ENCODE measurements at regions not wholly inside any gene's neighbourhood (a gene's known extent, or its start where the extent isn't known, plus 50 kb on each side); places are given as distances from the start of the nearest gene placed in this dataset.

DNA sequence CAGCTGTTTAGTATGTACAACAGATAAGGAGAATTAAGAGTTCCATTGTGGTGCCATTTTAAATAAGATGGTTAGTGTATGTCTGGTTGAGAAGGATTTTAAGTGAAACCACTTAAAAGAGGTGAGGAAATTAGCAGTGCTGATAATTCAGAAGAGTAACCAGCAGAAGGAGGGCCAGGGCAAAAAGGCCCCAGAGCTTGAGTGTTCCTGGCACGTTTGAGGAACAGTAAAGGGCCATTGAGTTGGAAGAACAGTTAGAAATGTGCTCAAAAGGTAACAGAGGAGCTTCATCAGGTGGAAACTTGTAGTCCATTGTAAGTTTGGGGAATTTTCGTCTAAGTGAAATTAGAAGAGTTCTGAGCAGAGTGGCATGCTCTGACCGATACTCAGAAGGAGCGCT lies 606.2 kb upstream of the ZFP42 start:
- H3K27me3 ChIP-seq (ENCODE audit: insufficient read depth, poor library complexity, severe bottlenecking), result no peaks in the 10 kb centered on the region
- H3K4me3 ChIP-seq (replicated peaks; ENCODE audit: insufficient read depth, low read length), result no peak overlapping the region
- TF ChIP-seq, protein P1, sequence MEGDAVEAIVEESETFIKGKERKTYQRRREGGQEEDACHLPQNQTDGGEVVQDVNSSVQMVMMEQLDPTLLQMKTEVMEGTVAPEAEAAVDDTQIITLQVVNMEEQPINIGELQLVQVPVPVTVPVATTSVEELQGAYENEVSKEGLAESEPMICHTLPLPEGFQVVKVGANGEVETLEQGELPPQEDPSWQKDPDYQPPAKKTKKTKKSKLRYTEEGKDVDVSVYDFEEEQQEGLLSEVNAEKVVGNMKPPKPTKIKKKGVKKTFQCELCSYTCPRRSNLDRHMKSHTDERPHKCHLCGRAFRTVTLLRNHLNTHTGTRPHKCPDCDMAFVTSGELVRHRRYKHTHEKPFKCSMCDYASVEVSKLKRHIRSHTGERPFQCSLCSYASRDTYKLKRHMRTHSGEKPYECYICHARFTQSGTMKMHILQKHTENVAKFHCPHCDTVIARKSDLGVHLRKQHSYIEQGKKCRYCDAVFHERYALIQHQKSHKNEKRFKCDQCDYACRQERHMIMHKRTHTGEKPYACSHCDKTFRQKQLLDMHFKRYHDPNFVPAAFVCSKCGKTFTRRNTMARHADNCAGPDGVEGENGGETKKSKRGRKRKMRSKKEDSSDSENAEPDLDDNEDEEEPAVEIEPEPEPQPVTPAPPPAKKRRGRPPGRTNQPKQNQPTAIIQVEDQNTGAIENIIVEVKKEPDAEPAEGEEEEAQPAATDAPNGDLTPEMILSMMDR (IDR thresholded peaks at IDR 0.05; ENCODE audit: insufficient read depth, low read length), result no peak
- TF ChIP-seq GABPA (IDR thresholded peaks at IDR 0.05; ENCODE audit: low read depth) (no peak), SPI1 (IDR thresholded peaks at IDR 0.05; ENCODE audit: borderline replicate concordance, low read depth) (no peak), POLR2AphosphoS5 (IDR thresholded peaks at IDR 0.05; ENCODE audit: low read depth) (no peak)
- TF ChIP-seq, protein P2, sequence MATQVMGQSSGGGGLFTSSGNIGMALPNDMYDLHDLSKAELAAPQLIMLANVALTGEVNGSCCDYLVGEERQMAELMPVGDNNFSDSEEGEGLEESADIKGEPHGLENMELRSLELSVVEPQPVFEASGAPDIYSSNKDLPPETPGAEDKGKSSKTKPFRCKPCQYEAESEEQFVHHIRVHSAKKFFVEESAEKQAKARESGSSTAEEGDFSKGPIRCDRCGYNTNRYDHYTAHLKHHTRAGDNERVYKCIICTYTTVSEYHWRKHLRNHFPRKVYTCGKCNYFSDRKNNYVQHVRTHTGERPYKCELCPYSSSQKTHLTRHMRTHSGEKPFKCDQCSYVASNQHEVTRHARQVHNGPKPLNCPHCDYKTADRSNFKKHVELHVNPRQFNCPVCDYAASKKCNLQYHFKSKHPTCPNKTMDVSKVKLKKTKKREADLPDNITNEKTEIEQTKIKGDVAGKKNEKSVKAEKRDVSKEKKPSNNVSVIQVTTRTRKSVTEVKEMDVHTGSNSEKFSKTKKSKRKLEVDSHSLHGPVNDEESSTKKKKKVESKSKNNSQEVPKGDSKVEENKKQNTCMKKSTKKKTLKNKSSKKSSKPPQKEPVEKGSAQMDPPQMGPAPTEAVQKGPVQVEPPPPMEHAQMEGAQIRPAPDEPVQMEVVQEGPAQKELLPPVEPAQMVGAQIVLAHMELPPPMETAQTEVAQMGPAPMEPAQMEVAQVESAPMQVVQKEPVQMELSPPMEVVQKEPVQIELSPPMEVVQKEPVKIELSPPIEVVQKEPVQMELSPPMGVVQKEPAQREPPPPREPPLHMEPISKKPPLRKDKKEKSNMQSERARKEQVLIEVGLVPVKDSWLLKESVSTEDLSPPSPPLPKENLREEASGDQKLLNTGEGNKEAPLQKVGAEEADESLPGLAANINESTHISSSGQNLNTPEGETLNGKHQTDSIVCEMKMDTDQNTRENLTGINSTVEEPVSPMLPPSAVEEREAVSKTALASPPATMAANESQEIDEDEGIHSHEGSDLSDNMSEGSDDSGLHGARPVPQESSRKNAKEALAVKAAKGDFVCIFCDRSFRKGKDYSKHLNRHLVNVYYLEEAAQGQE (IDR thresholded peaks at IDR 0.05; ENCODE audit: insufficient replicate concordance, low read depth), result no peak
- no peak overlapping the region for H3K27ac ChIP-seq (replicated peaks)
- DNase-seq (ENCODE audit: low read depth in 1 of 2, low spot score in 1 of 2), result no peak

DNA sequence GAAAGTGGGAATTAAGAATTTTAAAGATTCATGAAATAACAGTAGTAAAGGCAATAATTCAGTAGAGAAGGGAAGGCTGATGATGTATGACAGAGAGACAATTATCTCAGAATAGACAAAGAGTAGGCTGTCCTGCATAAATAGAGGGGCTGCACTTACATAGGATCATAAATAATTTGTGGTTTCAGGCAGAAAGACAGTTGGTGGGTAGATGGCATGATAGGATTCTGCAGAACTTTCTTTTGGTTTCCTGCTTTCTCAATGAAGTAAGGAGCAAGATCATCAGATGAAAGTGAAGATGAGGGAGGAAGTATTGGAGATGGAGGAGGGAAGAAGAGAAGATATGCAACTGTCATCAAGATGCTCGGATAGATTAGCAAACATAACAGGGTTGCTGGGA lies 604.9 kb upstream of the ZFP42 start:
- TF ChIP-seq, protein P1 (IDR thresholded peaks at IDR 0.05; ENCODE audit: insufficient read depth, low read length), result no peak
- TF ChIP-seq GABPA (IDR thresholded peaks at IDR 0.05; ENCODE audit: low read depth), result no peak
- no peak for TF ChIP-seq SPI1 (IDR thresholded peaks at IDR 0.05; ENCODE audit: borderline replicate concordance, low read depth)
- no peak for TF ChIP-seq POLR2AphosphoS5 (IDR thresholded peaks at IDR 0.05; ENCODE audit: low read depth)
- TF ChIP-seq, protein P2 (IDR thresholded peaks at IDR 0.05; ENCODE audit: insufficient replicate concordance, low read depth), result no peak
- Histone ChIP-seq H3K27me3 (ENCODE audit: insufficient read depth, poor library complexity, severe bottlenecking) (no peaks in the 10 kb centered on the region), H3K27ac (replicated peaks) (no peak overlapping the region), H3K4me3 (replicated peaks; ENCODE audit: insufficient read depth, low read length) (no peak overlapping the region)
- DNase-seq (ENCODE audit: low read depth in 1 of 2, low spot score in 1 of 2), result no peak

DNA sequence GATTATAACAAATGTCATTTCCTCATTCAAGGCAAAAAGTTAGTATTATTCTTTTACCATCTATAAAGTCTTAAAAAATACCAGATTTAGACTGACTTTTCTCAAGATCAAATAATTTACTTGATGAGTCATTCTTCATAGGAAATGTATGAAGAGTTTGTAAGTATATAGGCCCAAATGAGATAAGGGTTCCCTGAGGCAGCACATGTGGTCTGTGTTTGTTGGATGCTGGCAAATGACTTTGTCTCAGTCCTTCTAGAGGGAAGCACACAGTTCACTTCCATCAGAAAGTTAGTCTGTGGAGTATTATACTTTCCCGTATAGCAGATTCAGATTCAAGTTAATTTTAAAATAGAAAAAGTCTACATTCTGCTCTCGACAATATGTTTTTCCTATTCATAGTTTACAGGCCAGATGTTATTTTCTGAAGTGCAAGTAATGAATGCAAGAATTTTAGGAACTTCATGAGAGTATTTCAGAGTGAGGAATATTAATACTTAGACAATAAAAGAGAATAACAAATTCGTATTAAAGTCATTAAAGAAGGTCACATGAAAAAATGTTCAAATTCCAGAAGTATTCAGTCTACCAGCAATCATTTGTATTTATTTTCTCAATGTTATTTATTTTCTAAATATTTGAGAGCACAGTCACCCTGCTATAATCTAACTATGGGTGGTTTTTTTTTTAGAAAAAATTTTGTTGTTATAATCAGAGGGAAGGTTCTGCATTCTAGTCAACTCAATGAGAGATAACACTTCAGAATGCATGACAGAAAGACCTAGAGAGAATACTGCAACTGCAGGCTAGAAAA lies 601.8 kb upstream of the ZFP42 start:
- no peak for DNase-seq (ENCODE audit: low read depth in 1 of 2, low spot score in 1 of 2)

More for the DNA sequence above, 601.8 kb upstream of the ZFP42 start:
- Histone ChIP-seq H3K4me3 (replicated peaks; ENCODE audit: insufficient read depth, low read length) (no peak overlapping the region), H3K27me3 (ENCODE audit: insufficient read depth, poor library complexity, severe bottlenecking) (no peaks in the 10 kb centered on the region), H3K27ac (replicated peaks) (no peak overlapping the region)
- TF ChIP-seq, protein P1 (IDR thresholded peaks at IDR 0.05; ENCODE audit: insufficient read depth, low read length), result no peak
- TF ChIP-seq GABPA (IDR thresholded peaks at IDR 0.05; ENCODE audit: low read depth) (no peak), SPI1 (IDR thresholded peaks at IDR 0.05; ENCODE audit: borderline replicate concordance, low read depth) (no peak), POLR2AphosphoS5 (IDR thresholded peaks at IDR 0.05; ENCODE audit: low read depth) (no peak)
- TF ChIP-seq, protein P2 (IDR thresholded peaks at IDR 0.05; ENCODE audit: insufficient replicate concordance, low read depth), result no peak
